ENCODE measurements at regions not wholly inside any gene's neighbourhood (a gene's known extent, or its start where the extent isn't known, plus 50 kb on each side); places are given as distances from the start of the nearest gene placed in this dataset.

- H3K36me3 ChIP-seq (ENCODE audit: control insufficient read depth in 2 of 2, extremely low read depth in 1 of 2, insufficient read depth in 2 of 2, low read length in 2 of 2), result no peaks in the 10 kb centered on the region
- H3K9me1 ChIP-seq (replicated peaks; ENCODE audit: control insufficient read depth, extremely low read depth, insufficient read depth, low read length), result no peaks in the 10 kb centered on the region
- FAIRE-seq, result no peak
- peaks cover 0 to 3% of the 10 kb centered on the region in 2 experiments for H3K27me3 ChIP-seq (ENCODE audit: control insufficient read depth in 2 of 2, insufficient read depth in 2 of 2, low read length in 2 of 2)
- no TSS peak for BruUV-seq (replicated peaks)
- H3K27ac ChIP-seq (ENCODE audit: insufficient read depth, low read depth, low read length), result no peak overlapping the region
- ChIA-PET POLR2A (no interaction called here), CTCF (interaction anchor here (0.5 to 1.2 kb wide), 3 partner anchors 52 to 259 kb away, joined by 3 to 7 read pairs (median 3); no protein-coding TSS in a partner anchor)
- TF ChIP-seq JUN (IDR thresholded peaks at IDR 0.05; ENCODE audit: borderline replicate concordance, insufficient read depth, insufficient read length, low read depth), result no peak
- no peak for TF ChIP-seq GATA2 (IDR thresholded peaks at IDR 0.05; ENCODE audit: insufficient read depth, insufficient read length, low read depth, low read length)
- TF ChIP-seq CTCF (IDR thresholded peaks at IDR 0.05; ENCODE audit: extremely low read depth in 1 of 2, insufficient read depth in 1 of 2, low read depth in 1 of 2, low read length in 2 of 2), result no peak
- no peak for TF ChIP-seq MYC (IDR thresholded peaks at IDR 0.05; ENCODE audit: low read depth, low read length)
- TF ChIP-seq MAX (IDR thresholded peaks at IDR 0.05; ENCODE audit: insufficient read depth, insufficient read length), result no peak
- no peak for TF ChIP-seq POLR2AphosphoS5 (IDR thresholded peaks at IDR 0.05; ENCODE audit: insufficient read depth, low read depth, low read length)
- TF ChIP-seq EZH2 (IDR thresholded peaks at IDR 0.05; ENCODE audit: borderline replicate concordance, low read depth, low read length, severe bottlenecking), result no peak
- TF ChIP-seq FOS (IDR thresholded peaks at IDR 0.05; ENCODE audit: borderline replicate concordance, insufficient read depth, low read length), result no peak
- TF ChIP-seq POLR2A (IDR thresholded peaks at IDR 0.05; ENCODE audit: low read depth, low read length), result no peak
- H3K4me1 ChIP-seq (ENCODE audit: control insufficient read depth, extremely low read depth, insufficient read depth, low read length), result no peaks in the 10 kb centered on the region
- DNase-seq (ENCODE audit: low read depth, low spot score), result no peak
- no peak overlapping the region for H2AFZ ChIP-seq (ENCODE audit: low read depth, low read length)
- H3K9ac ChIP-seq (replicated peaks; ENCODE audit: extremely low read depth, insufficient read depth, low read length), result no peak overlapping the region
- H3K4me3 ChIP-seq (replicated peaks in 1 of 3; ENCODE audit: insufficient read depth in 1 of 3, low read depth in 1 of 3, low read length in 3 of 3), result no peak overlapping the region
- no peaks in the 10 kb centered on the region for H3K79me2 ChIP-seq (ENCODE audit: control insufficient read depth, insufficient read depth, low read length)
- H4K20me1 ChIP-seq (replicated peaks; ENCODE audit: control insufficient read depth, extremely low read depth, insufficient read depth, low read length), result no peaks in the 10 kb centered on the region
- H3K9me3 ChIP-seq (replicated peaks; ENCODE audit: control insufficient read depth, insufficient read depth, low read length), result no peaks in the 10 kb centered on the region
- no peak overlapping the region for H3K4me2 ChIP-seq (ENCODE audit: insufficient read depth, low read length)
- dilution Hi-C loops (cut with MboI; ENCODE audit: extremely low pct_ligation_motif_present, low sequenced_read_pairs) (no loop called here), intact Hi-C loops (cut with micrococcal nuclease) (no loop called here)
These were observed 162.9 kb upstream of the ZNF516 start for GRCh38 chr18:76657911-76658470.
